HEK293 (cell line): ENCODE measurements at regions not wholly inside any gene's neighbourhood (a gene's known extent, or its start where the extent isn't known, plus 50 kb on each side); places are given as distances from the start of the nearest gene placed in this dataset.
"Not testable (repeated sequence)": the region's sequence is repeated elsewhere in the genome, so short reads cannot be mapped to it uniquely, and the experiment has no call there.

ENCODE experiments used
- CTCF ChIA-PET: fragments of 350-600 bp; formaldehyde crosslinking; extraction: SDS; loops from one replicate; lab custom pipeline; 2021; ENCODE audit warnings: antibody characterized with exemption; lab: Yijun Ruan, JAX
- POLR2A ChIA-PET: fragments of 300-600 bp; formaldehyde crosslinking; extraction: SDS; loops from one replicate; lab custom pipeline; 2020; ENCODE audit warnings: antibody characterized with exemption, inconsistent platforms; lab: Yijun Ruan, JAX
- H3K27ac ChIP-seq: fragments of 200-500 bp; sonication (Bioruptor generic); 2 replicates; pipeline ENCODE4 v1.5.1; 2014; ENCODE audit warnings: low read depth, low read length, control low read depth, inconsistent platforms; ENCODE audit errors: extremely low read depth
- H3K36me3 ChIP-seq, 2 experiments: fragments of 200-500 bp in 1 of 2; sonication (Bioruptor generic) in 1 of 2; 1 replicate in 1 of 2; 2 replicates in 1 of 2; pipeline ENCODE4 v1.5.1; 2014 to 2017; ENCODE audit warnings: inconsistent platforms in 2 of 2, low read length in 2 of 2; ENCODE audit not compliant: control insufficient read depth in 2 of 2, insufficient read depth in 1 of 2
- H3K4me1 ChIP-seq: fragments of 200-500 bp; sonication (Bioruptor generic); 2 replicates; pipeline ENCODE4 v1.5.1; 2014; ENCODE audit warnings: mild to moderate bottlenecking, low read length, inconsistent platforms; ENCODE audit not compliant: control insufficient read depth, insufficient read depth
- H3K4me3 ChIP-seq: 2 replicates; pipeline ENCODE4 v1.5.1; 2011; ENCODE audit warnings: low read depth, mild to moderate bottlenecking, control low read depth, low read length, moderate library complexity
- H3K9me3 ChIP-seq: fragments of 200-500 bp; sonication (Bioruptor generic); 2 replicates; pipeline ENCODE4 v1.5.1; 2014; ENCODE audit warnings: low read depth, low read length, inconsistent platforms; ENCODE audit not compliant: control insufficient read depth, insufficient read depth

GRCh38 chr9:63804205-63804604 lies 1480.8 kb downstream of the FOXD4L5 start:
- POLR2A ChIA-PET, result not testable (repeated sequence)

GRCh38 chr9:63794081-63794685 lies 1490.8 kb downstream of the FOXD4L5 start:
- H3K4me1 ChIP-seq, H3K36me3 ChIP-seq, POLR2A ChIA-PET, CTCF ChIA-PET, H3K4me3 ChIP-seq, H3K27ac ChIP-seq, H3K9me3 ChIP-seq: not testable (repeated sequence)

More at GRCh38 chr9:63804205-63804604, 1480.8 kb downstream of the FOXD4L5 start:
- H3K36me3 ChIP-seq, H3K4me1 ChIP-seq, H3K9me3 ChIP-seq, CTCF ChIA-PET, H3K27ac ChIP-seq, H3K4me3 ChIP-seq: not testable (repeated sequence)

DNA sequence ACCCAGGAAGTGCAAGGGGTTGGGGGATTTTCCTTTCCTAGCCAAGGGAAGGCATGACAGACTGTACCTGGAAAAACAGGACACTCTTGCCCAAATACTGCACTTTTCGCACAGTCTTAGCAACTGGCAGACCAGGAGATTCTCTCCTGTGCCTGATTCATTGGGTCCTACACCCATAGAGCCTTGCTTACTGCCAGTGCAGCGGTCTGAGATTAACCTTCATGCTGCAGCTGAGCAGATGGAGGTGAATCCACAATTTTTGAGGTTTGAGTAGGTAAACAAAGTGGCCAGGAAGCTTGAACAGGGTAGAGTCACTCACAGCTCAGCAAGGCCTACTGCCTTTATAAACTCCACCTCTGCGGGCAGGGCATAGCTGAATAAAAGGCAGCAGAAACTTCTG lies 1497.6 kb downstream of the FOXD4L5 start:
- H3K36me3 ChIP-seq, H3K9me3 ChIP-seq, H3K4me3 ChIP-seq, H3K4me1 ChIP-seq, CTCF ChIA-PET, POLR2A ChIA-PET, H3K27ac ChIP-seq: not testable (repeated sequence)

- H3K36me3 ChIP-seq, H3K4me1 ChIP-seq, H3K27ac ChIP-seq, H3K9me3 ChIP-seq, H3K4me3 ChIP-seq, CTCF ChIA-PET, POLR2A ChIA-PET: not testable (repeated sequence)
Observed at GRCh38 chr9:63785059-63785458, 1500.0 kb downstream of the FOXD4L5 start.

GRCh38 chr9:63784421-63784820 lies 1500.6 kb downstream of the FOXD4L5 start:
- H3K27ac ChIP-seq, H3K9me3 ChIP-seq, POLR2A ChIA-PET, H3K36me3 ChIP-seq, H3K4me3 ChIP-seq, H3K4me1 ChIP-seq, CTCF ChIA-PET: not testable (repeated sequence)

DNA sequence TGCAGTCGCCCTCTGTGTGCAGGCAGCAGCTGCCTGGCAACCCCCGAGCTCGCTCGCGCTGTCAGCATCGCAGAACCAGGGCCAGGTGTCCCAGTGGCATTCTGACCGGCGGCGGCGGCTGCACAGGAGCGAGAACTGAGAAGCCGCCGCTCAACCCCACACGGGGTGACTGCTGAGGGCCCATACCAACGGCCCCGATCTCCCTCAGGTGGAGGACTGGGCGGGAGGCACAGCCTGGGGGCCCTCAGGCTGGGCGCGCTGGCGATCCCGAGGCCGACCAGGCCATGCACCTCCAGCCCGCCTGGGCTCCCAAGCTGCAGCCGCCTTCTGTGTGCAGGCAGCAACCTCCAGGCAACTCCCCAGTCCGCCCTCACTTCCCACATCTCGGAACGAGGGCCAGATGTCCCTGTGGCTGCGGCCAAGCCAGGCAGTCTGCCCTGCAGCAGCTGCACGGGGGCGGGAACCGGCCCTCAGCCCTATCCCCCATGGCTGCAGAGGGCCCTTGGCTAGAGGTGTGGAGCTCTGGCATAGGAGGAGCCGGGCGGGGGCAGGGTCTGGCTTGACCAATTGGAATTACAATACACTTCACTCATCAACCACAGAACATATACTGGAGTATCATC lies 1503.1 kb downstream of the FOXD4L5 start:
- H3K4me3 ChIP-seq, H3K9me3 ChIP-seq, H3K27ac ChIP-seq, POLR2A ChIA-PET, H3K4me1 ChIP-seq, H3K36me3 ChIP-seq, CTCF ChIA-PET: not testable (repeated sequence)

- H3K27ac ChIP-seq, H3K9me3 ChIP-seq, POLR2A ChIA-PET, CTCF ChIA-PET, H3K4me1 ChIP-seq, H3K36me3 ChIP-seq, H3K4me3 ChIP-seq: not testable (repeated sequence)
Observed at GRCh38 chr9:63781390-63781789, 1503.6 kb downstream of the FOXD4L5 start.

DNA sequence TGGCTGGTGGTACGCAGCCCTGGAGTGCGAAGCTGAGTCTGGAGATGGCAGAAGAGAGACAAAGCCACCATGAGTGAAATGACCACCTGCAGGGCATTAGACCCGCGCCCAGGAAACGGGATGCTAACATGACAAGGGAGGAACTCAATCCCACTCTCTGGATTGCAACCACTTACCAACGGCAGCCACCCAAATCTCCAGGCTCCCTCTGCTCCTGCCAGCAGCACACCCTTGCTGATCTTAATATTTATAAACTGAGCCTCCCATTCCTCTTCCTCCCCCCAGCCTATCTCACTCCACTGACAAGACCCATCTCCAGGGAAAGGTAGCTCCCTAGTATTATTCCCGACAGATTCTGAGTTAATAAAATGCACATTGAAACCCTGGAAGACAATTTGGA lies 1508.8 kb downstream of the FOXD4L5 start:
- CTCF ChIA-PET, H3K4me1 ChIP-seq, POLR2A ChIA-PET, H3K36me3 ChIP-seq, H3K9me3 ChIP-seq, H3K4me3 ChIP-seq, H3K27ac ChIP-seq: not testable (repeated sequence)

DNA sequence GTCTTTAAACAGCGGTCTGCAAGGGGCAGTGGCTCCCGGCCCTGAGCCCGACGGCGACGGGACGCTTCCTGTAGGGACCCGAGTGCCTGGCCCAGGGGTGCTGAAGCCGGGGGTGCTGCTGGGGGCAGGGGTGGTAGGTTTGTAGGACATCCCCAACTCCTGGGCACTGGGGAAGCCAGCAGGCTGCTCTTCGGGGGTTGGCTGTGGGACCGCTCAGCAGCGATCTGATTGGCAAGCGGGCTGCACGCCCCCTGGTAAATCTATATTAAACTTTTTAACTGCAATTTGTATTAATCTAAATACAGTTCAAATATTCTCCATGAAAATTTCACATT lies 1510.0 kb downstream of the FOXD4L5 start:
- H3K27ac ChIP-seq, CTCF ChIA-PET, POLR2A ChIA-PET, H3K4me1 ChIP-seq, H3K36me3 ChIP-seq, H3K9me3 ChIP-seq, H3K4me3 ChIP-seq: not testable (repeated sequence)

DNA sequence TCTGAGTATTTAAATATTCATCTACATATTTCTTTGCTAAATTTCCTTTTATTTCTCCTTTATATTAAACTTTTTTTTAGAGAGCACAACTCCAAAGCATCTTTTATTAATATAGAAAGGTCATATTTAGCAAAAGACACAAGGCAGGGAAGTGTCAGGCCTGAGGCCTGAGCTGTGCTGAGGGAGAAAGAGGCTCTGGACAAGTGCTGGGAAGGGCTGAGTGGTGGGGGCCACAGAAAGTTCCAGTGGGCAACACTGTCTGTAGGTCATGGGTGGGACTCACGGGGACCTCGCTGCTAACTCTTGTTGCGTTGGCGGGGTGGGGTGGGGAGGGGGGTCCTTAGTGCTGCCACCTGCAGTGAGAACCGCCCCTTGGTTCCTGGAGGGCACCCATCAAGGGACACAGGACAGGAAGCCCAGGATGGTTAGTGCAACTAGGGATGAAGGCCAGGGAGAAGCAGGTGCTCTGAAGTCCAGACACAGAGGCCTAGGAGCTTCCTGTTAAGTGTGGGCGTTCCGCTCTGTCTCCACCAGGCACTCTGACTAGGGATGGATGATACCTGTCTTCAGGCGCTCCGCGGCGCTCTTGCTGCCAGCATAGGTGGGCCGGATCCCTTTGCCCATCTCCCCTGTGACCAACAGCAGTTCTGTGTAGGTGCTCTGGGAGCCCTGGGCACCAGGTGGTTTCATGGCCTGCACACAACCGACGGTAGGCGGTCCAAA lies 1510.5 kb downstream of the FOXD4L5 start:
- H3K36me3 ChIP-seq, POLR2A ChIA-PET, H3K4me1 ChIP-seq, CTCF ChIA-PET, H3K27ac ChIP-seq, H3K9me3 ChIP-seq, H3K4me3 ChIP-seq: not testable (repeated sequence)

GRCh38 chr9:63762230-63762629 lies 1522.8 kb downstream of the FOXD4L5 start:
- H3K36me3 ChIP-seq, POLR2A ChIA-PET, H3K9me3 ChIP-seq, H3K27ac ChIP-seq, CTCF ChIA-PET, H3K4me3 ChIP-seq, H3K4me1 ChIP-seq: not testable (repeated sequence)
